Kidney (tissue), 13 donors: ENCODE measurements at regions not wholly inside any gene's neighbourhood (a gene's known extent, or its start where the extent isn't known, plus 50 kb on each side); places are given as distances from the start of the nearest gene placed in this dataset.

Source experiments
- DNase-seq, 5 donors: peaks; one replicate each; pipeline ENCODE4 v3.0.0-alpha.2; 2013 to 2020
- FAIRE-seq: peaks from 2 replicates; lab custom pipeline; 2012; peaks lifted over from hg19 to GRCh38; lab: Jason Lieb, UNC
- H3K27ac ChIP-seq, 2 donors: one replicate each; pipeline ENCODE4 v1.7.0; 2013; ENCODE audit warnings: low read depth in 2 of 2, low read length in 2 of 2, inconsistent platforms in 1 of 2
- H3K27me3 ChIP-seq: one replicate; pipeline ENCODE4 v1.7.1; 2013; ENCODE audit warnings: low read length, inconsistent platforms; ENCODE audit not compliant: control insufficient read depth, insufficient read depth
- H3K36me3 ChIP-seq, 3 donors: one replicate each; pipeline versions ENCODE4 v1.7.0 to v1.7.1; 2013; ENCODE audit warnings: low read length in 3 of 3, control low read depth in 1 of 3, inconsistent platforms in 1 of 3; ENCODE audit not compliant: insufficient read depth in 3 of 3, control insufficient read depth in 2 of 3
- H3K4me1 ChIP-seq, 3 donors: one replicate each; pipeline versions ENCODE4 v1.7.0 to v1.7.1; 2013; ENCODE audit warnings: low read length in 3 of 3, inconsistent platforms in 1 of 3, low read depth in 1 of 3; ENCODE audit not compliant: control insufficient read depth in 2 of 3, insufficient read depth in 2 of 3
- H3K4me3 ChIP-seq, 3 donors: one replicate each; pipeline versions ENCODE4 v1.7.0 to v1.8.1; 2013; ENCODE audit warnings: low read length in 3 of 3, control low read depth in 1 of 3, inconsistent platforms in 1 of 3
- H3K9ac ChIP-seq, 3 donors: one replicate each; pipeline versions ENCODE4 v1.7.0 to v1.7.1; 2013; ENCODE audit warnings: low read length in 3 of 3, control low read depth in 1 of 3, inconsistent platforms in 1 of 3
- H3K9me3 ChIP-seq, 3 donors: one replicate each; pipeline versions ENCODE4 v1.7.0 to v1.7.1; 2013; ENCODE audit warnings: low read length in 3 of 3, control low read depth in 1 of 3, inconsistent platforms in 1 of 3; ENCODE audit not compliant: control insufficient read depth in 2 of 3, insufficient read depth in 1 of 3
- CTCF ChIP-seq: IDR thresholded peaks from 3 replicates; pipeline ENCODE4 v1.5.1; 2012; ENCODE audit warnings: mild to moderate bottlenecking, moderate library complexity, borderline replicate concordance; ENCODE audit not compliant: insufficient read depth; ENCODE audit errors: extremely low read depth
- intact Hi-C: fragments of 100-400 bp; cut with DNase I; formaldehyde crosslinking; loops from one replicate; pipeline ENCODE4 v1.11.1; 2022
- donor health status: control.
- donor health status: control.
- donor health status: control.
- donor health status: control.
- donor health status: control.
- donor health status: DM: yes; HTN: yes; CAD: no.
- donor health status: Normal renal cell carcinoma (clear cell type).

- intact Hi-C loops = no loop called here
- Histone ChIP-seq H3K4me1 (no peaks in the 10 kb centered on the region), H3K27ac (no peak overlapping the region), H3K9me3 (no peaks in the 10 kb centered on the region), H3K9ac (no peak overlapping the region), H3K4me3 (no peak overlapping the region), H3K27me3 (no peaks in the 10 kb centered on the region), H3K36me3 (no peaks in the 10 kb centered on the region)
- FAIRE-seq (no peak), DNase-seq (no peak)
- no peak for TF ChIP-seq CTCF
Measured at GRCh38 chr4:81684352-81684751, 212.6 kb upstream of the RASGEF1B start.

- Histone ChIP-seq H3K4me1 (no peaks in the 10 kb centered on the region), H3K27ac (no peak overlapping the region), H3K9me3 (no peaks in the 10 kb centered on the region), H3K36me3 (no peaks in the 10 kb centered on the region), H3K9ac (no peak overlapping the region), H3K27me3 (no peaks in the 10 kb centered on the region), H3K4me3 (no peak overlapping the region)
- DNase-seq (no peak), FAIRE-seq (no peak)
- no peak for TF ChIP-seq CTCF
- intact Hi-C loops = no loop called here
Measured at GRCh38 chr4:81682492-81682891, 210.8 kb upstream of the RASGEF1B start.

GRCh38 chr4:81679315-81679714, 207.6 kb upstream of the RASGEF1B start:
- no peaks in the 10 kb centered on the region for H3K4me1 ChIP-seq
- no peaks in the 10 kb centered on the region for H3K36me3 ChIP-seq
- H3K4me3 ChIP-seq = no peak overlapping the region
- FAIRE-seq = no peak
- intact Hi-C loops = no loop called here
- H3K27ac ChIP-seq = no peak overlapping the region
- no peak overlapping the region for H3K9ac ChIP-seq
- no peaks in the 10 kb centered on the region for H3K9me3 ChIP-seq
- no peaks in the 10 kb centered on the region for H3K27me3 ChIP-seq
- no peak for TF ChIP-seq CTCF
- DNase-seq = no peak

- no peak overlapping the region for H3K9ac ChIP-seq
- FAIRE-seq (no peak), DNase-seq (no peak)
- no peaks in the 10 kb centered on the region for H3K27me3 ChIP-seq
- no peaks in the 10 kb centered on the region for H3K9me3 ChIP-seq
- H3K27ac ChIP-seq = no peak overlapping the region
- H3K36me3 ChIP-seq = no peaks in the 10 kb centered on the region
- no peak for TF ChIP-seq CTCF
- H3K4me1 ChIP-seq = no peaks in the 10 kb centered on the region
- H3K4me3 ChIP-seq = no peak overlapping the region
- intact Hi-C loops = no loop called here
Measured at GRCh38 chr4:81678801-81679200, 207.1 kb upstream of the RASGEF1B start.
